HG03066 (cell line): ENCODE measurements at regions not wholly inside any gene's neighbourhood (a gene's known extent, or its start where the extent isn't known, plus 50 kb on each side); places are given as distances from the start of the nearest gene placed in this dataset.
"Not testable (repeated sequence)": the region's sequence is repeated elsewhere in the genome, so short reads cannot be mapped to it uniquely, and the experiment has no call there.

Source experiments
- ATAC-seq: cut with Tn5 transposase; IDR thresholded peaks from one replicate; pipeline ENCODE4 v1.9.1; 2021; ENCODE audit warnings: low read depth; ENCODE audit not compliant: unreplicated experiment

DNA sequence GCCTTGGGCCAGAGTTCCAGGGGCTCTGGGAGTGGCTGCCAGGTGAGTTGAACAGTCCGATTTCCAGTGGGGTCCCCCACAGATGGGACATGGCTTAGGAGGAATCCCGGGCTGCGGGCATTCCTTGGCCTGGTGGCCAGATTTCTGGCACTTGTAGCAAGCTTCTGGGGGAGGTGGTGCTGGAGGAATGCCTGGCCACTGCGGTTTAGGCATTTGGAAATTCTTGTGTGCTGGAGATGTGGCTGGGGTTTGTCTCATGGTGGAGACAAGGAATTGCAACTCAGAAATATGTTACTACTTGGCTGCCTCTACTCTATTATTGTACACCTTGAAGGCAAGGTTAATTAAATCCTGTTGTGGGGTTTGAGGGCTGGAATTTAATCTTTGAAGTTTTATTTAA lies 779.8 kb downstream of the UQCRFS1 start:
- ATAC-seq = not testable (repeated sequence)

DNA sequence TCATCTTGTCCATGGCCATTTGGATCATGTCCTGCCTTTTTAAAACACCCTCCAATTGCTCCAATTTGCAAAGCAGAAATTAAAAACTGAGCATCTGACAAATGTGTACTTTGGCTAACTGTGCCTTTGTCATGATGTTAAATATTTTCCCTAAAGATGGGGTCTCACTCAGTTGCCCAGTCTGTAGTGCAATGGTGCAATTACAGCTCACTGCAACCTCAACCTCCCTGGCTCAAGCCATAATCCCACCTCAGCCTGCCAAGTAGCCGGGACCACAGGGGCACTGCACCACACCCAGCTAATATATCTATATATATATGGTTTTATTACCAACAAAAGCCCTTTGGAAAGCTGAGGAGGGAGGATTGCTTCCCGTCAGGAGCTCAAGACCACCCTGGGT lies 782.7 kb downstream of the UQCRFS1 start:
- no peak for ATAC-seq

- ATAC-seq = no peak
Observed at GRCh38 chr19:28429356-28429755, 783.6 kb downstream of the UQCRFS1 start.

DNA sequence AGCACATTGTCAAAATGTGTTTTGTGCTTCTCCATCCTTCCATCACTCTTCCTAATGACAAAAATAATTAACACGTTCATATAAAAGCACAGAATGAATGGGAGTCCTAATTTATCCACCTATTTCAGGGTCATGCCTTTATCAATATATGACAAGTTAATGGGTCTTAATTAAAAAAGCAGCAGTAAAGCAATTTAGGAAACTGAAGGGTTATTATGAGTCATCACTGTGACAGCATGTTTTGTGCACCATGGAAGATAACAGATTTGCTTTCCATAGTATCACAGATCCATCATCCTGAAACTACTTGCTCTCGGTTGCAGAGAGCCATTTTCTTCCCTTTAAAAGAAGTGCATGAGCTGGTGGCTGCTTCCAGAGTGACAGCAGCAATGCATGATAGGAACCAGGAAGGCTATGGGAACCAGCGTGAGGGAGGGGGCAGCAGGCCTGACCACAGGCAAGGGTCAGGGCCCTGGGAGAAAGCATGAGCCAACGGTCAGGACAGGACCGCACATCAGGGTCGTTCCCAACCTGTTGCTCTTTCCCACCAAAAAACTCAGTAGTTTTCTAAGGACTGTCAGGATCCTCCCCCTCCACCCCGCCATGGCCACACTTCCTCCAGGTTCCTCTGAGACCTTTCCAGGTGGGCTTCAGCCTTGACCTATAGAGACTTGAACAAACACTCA lies 784.1 kb downstream of the UQCRFS1 start:
- no peak for ATAC-seq

DNA sequence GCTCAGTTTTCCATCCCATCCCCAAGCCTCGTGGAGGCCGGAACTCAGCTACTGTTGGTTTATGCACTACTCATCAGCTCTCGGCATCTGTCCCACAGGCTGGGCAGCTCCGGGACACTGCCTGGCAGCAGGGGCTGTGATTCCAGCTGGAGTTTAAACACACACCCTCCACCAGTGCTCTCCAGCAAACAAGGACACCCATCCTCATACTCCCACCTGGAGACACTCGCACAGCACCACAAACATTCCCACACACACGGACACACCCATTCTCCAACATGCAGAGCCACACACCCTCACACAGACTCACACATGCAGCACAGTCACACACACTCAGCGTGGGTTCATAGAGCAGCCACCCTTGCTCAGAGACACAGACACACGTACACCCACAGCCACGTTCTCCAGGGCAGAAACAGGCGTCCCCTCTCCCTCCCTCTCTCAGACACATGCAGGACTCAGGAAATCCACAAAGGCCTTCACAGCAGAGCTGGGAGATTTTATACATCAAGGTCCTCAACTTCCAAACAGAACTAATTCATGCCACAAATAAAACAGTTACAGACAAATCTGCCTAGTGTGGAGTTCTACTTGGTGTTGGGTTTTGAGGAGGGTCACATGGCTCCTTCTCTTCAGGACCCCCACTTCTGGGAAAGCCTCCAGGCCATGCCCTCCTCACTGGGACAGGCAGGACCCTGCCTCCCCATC lies 785.4 kb downstream of the UQCRFS1 start:
- no peak for ATAC-seq

- no peak for ATAC-seq
Observed at GRCh38 chr19:28426730-28427225, 786.2 kb downstream of the UQCRFS1 start.

- ATAC-seq = no peak
Observed at GRCh38 chr19:28426110-28426729, 786.7 kb downstream of the UQCRFS1 start.

- ATAC-seq = no peak
Observed at GRCh38 chr19:28425046-28425931, 787.7 kb downstream of the UQCRFS1 start.

DNA sequence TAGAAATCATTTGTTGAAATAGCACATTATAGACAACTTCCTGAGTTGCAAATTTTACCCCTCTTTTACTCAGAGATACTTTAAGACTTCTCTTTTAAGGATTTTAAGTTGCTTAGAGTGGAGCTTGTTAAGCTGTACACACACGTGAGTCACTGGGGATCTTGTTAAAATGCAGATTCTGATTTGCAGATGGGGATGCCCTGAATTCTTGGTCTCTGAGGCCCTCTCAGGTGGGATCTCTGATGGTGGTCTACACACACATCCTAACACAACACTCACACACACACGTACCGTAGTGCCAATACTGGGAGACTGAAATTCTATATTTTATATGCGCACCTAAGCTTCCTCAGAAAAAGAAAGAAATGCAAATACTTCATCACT lies 788.3 kb downstream of the UQCRFS1 start:
- ATAC-seq = no peak

DNA sequence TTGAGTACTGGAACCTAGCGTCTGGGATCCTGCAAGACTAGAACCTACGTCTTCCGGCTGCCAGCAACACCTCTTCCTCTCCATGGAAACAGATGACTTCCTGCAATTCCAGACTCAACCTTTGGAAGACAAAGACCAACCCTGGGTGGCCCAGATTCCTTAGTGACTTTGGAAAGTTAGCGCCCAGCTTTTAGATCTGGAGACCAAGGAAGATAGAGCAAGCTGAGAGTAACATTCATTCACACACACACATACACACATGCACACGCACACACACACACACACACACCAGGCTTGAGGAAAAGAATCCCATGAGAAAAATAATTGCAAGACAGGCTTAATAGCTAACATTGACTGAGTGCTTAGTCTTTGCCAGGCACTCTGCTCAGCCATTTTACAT lies 788.9 kb downstream of the UQCRFS1 start:
- no peak for ATAC-seq

DNA sequence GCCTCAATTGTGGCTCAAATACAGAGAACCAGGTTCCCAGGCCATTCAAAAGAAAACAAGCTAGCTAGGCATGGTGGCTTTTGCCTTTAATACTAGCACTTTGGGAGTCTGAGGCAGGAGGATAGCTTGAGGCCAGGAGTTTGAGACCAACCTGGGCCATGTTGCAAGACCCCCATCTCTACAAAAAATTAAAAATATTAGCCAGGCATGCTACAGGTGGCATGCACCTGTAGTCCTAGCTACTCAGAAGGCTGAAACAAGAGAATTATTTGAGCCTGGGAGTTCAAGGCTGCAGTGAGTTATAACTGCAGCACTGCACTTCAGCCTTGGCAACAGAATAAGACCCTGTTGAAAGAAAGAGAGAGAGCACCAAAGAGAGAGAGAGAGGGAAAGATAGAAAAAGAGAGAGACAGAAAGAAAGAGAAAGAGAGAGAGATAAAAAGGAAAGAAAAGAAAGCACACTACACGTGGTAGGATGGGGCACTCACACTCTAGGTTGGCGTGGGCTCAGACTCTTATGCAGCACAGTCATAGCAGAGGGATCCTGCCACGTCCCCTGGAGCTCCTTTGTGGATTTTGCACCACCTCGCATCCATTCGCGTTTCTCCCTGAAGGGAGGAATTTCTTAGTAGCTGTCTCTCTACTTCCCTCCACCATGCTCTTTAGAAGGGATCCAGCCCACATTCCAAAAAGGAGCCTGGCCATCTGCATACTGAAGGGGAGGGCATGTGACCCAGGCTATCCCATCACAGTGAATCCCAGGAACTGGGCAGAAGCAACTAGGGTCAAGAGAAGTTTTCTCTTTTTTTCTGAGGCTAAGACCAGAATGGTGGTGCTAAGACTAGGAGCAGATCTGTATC lies 789.9 kb downstream of the UQCRFS1 start:
- ATAC-seq = no peak

DNA sequence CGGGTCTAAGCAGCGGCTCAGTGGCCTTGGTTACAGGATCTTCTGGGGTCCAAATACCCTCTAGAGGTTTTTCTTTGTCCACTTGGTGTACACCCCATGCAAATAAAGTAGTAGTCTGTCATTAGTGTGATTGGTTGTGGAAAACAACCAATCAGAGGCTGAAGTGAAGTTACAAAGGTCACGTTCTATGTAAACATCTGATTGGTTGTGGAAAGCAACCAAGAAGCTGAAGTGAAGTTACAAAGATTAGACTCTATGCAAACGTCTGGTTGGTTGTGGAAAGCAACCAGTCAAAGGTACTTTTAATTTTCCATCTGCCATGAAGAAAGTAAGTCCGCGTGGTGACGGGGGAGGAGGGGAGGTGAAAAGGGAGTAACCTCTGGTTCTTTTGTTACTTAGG lies 790.9 kb downstream of the UQCRFS1 start:
- no peak for ATAC-seq

- ATAC-seq = no peak
Observed at GRCh38 chr19:28420811-28421550, 792.0 kb downstream of the UQCRFS1 start.

GRCh38 chr19:28419312-28419711 lies 793.6 kb downstream of the UQCRFS1 start:
- ATAC-seq = no peak

DNA sequence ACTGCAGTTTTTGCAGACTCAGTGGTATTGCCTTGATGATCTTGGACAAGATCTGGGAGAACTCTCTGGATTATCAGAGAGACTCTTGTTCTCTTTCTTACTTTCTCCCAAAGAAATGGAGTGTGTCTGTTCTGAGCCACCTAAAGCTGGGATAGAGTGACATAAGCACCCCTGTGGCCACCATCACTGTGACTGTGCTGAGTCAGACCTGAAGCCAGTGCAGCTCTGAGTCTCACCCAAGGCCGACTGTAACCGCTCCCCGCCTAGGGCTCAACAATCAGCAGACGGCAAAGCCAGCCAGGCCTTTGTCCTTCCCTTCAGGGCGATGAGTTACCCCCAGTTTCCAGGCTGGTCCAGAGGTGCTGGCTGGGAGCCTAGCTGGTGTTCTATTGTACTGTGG lies 795.6 kb downstream of the UQCRFS1 start:
- ATAC-seq = no peak

DNA sequence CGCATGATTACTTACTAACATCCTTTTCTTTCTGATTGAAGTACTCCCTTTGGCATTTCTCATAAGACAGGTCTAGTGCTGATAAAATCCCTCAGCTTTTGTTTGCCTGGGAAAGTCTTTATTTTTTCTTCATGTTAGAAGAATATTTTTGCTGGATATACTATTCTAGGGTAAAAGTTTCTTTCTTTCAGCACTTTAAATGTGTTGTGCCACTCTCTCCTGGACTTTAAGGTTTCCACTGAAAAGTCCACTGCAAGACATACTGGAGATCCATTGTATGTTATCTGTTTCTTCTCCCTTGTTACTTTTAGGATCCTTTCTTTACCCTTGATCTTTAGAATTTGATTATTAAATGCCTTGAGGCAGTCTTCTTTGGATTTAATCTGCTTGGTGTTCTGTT lies 796.7 kb downstream of the UQCRFS1 start:
- no peak for ATAC-seq

DNA sequence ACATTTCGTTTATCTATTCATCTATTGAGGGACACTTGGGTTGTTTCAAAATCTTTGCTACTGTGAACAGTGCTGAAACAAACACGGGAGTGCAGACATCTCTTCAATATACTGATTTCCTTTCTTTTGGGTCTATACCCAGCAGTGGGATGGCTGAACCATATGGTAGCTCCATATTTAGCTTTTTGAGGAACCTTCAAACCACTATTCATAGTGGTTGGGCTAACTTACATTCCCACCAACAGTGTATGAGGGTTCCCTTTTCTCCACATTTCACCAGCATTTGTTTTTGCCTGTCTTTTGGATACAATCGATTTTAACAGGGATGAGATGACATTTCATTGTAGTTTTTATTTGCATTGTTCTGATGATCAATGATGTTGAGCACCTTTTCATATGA lies 798.2 kb downstream of the UQCRFS1 start:
- ATAC-seq = no peak

DNA sequence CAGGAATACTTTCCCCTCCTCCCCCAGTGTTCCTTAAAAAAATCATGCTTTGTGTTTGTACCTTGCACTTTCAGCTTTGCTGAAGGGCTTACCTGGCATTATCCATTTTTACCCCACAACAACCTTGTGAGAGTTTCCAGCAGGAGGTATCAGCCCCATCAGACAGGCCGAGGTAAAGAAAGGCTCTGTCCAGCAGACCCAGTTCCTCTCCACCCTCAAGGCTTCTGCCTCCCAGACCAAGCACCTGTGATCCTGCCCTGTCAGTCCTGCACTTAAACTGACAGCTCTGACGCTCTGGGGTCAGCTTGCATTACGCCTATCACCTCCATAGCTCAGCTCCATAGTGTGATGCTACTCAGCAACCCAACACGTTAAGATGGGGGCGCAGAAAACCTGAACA lies 803.1 kb downstream of the UQCRFS1 start:
- no peak for ATAC-seq

DNA sequence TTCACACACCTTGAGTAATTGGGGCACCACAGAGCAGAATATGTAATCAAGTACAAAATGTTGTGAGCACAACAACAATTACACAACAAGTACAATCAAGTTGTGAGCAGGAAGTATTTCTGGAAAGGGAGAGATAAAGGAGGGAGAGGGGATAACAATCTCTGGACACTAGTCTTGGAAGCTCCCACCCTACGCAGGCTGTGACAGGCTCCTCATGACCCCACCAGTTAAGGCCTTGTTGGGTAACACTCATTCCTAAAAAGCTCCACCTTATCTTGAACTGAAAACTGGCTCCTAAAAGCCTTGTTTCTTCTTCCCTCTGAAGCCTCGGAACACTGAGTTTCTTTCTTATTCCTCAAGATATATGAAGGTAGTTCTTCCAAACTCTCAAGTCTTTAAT lies 806.0 kb downstream of the UQCRFS1 start:
- no peak for ATAC-seq
